ENCODE measurements at regions not wholly inside any gene's neighbourhood (a gene's known extent, or its start where the extent isn't known, plus 50 kb on each side); places are given as distances from the start of the nearest gene placed in this dataset.

- Mint-ChIP-seq H3K36me3 (ENCODE audit: unreplicated experiment) (no peaks in the 10 kb centered on the region), H3K4me1 (ENCODE audit: unreplicated experiment) (no peaks in the 10 kb centered on the region), H3K9me3 (ENCODE audit: unreplicated experiment) (peaks cover 23% of the 10 kb centered on the region), H3K27ac (ENCODE audit: unreplicated experiment) (no peak overlapping the region), H3K27me3 (ENCODE audit: unreplicated experiment) (no peaks in the 10 kb centered on the region), H3K4me3 (ENCODE audit: unreplicated experiment) (no peak overlapping the region)
- DNase-seq (ENCODE audit: extremely low spot score, unreplicated experiment), result no peak
- TF ChIP-seq, protein P1, sequence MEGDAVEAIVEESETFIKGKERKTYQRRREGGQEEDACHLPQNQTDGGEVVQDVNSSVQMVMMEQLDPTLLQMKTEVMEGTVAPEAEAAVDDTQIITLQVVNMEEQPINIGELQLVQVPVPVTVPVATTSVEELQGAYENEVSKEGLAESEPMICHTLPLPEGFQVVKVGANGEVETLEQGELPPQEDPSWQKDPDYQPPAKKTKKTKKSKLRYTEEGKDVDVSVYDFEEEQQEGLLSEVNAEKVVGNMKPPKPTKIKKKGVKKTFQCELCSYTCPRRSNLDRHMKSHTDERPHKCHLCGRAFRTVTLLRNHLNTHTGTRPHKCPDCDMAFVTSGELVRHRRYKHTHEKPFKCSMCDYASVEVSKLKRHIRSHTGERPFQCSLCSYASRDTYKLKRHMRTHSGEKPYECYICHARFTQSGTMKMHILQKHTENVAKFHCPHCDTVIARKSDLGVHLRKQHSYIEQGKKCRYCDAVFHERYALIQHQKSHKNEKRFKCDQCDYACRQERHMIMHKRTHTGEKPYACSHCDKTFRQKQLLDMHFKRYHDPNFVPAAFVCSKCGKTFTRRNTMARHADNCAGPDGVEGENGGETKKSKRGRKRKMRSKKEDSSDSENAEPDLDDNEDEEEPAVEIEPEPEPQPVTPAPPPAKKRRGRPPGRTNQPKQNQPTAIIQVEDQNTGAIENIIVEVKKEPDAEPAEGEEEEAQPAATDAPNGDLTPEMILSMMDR (IDR thresholded peaks at IDR 0.05), result no peak
Observed at GRCh38 chr5:179430193-179431175, 85.2 kb upstream of the ADAMTS2 start.

DNA sequence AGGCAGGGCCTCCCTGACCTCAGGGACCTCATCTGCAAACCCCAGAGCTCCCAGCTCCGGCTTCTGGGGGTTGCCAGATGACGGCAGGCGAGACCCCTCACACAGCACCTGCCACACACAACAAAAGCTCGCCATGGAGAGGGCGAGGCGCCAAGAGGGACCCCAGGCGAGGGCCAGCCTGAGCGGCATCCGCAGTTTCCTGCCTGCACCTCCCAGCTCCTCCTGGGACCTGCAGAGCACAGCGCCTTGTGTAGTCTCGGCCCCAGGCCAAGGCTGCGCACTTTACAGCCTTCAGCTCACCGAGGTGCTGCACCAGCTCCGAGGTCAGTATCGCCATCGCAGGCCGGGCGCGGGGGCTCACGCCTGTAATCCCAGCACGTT is 82.4 kb upstream of the ADAMTS2 start:
- no peaks in the 10 kb centered on the region for H3K36me3 Mint-ChIP-seq (ENCODE audit: unreplicated experiment)
- DNase-seq (ENCODE audit: extremely low spot score, unreplicated experiment), result no peak
- no peak overlapping the region for H3K27ac Mint-ChIP-seq (ENCODE audit: unreplicated experiment)
- TF ChIP-seq, protein P1 (IDR thresholded peaks at IDR 0.05), result no peak
- H3K4me3 Mint-ChIP-seq (ENCODE audit: unreplicated experiment), result no peak overlapping the region
- peaks cover 25% of the 10 kb centered on the region for H3K9me3 Mint-ChIP-seq (ENCODE audit: unreplicated experiment)
- no peaks in the 10 kb centered on the region for H3K27me3 Mint-ChIP-seq (ENCODE audit: unreplicated experiment)
- H3K4me1 Mint-ChIP-seq (ENCODE audit: unreplicated experiment), result no peaks in the 10 kb centered on the region

- TF ChIP-seq, protein P1 (IDR thresholded peaks at IDR 0.05), result no peak
- Mint-ChIP-seq H3K4me1 (ENCODE audit: unreplicated experiment) (no peaks in the 10 kb centered on the region), H3K9me3 (ENCODE audit: unreplicated experiment) (peaks cover 25% of the 10 kb centered on the region), H3K27me3 (ENCODE audit: unreplicated experiment) (no peaks in the 10 kb centered on the region), H3K36me3 (ENCODE audit: unreplicated experiment) (no peaks in the 10 kb centered on the region), H3K27ac (ENCODE audit: unreplicated experiment) (no peak overlapping the region), H3K4me3 (ENCODE audit: unreplicated experiment) (no peak overlapping the region)
- no peak for DNase-seq (ENCODE audit: extremely low spot score, unreplicated experiment)
Observed at GRCh38 chr5:179427032-179427675, 81.9 kb upstream of the ADAMTS2 start.

GRCh38 chr5:179422908-179423481 is 77.7 kb upstream of the ADAMTS2 start:
- TF ChIP-seq, protein P1 (IDR thresholded peaks at IDR 0.05), result no peak
- Mint-ChIP-seq H3K27me3 (ENCODE audit: unreplicated experiment) (no peaks in the 10 kb centered on the region), H3K36me3 (ENCODE audit: unreplicated experiment) (no peaks in the 10 kb centered on the region), H3K27ac (ENCODE audit: unreplicated experiment) (no peak overlapping the region), H3K9me3 (ENCODE audit: unreplicated experiment) (peaks cover 35% of the 10 kb centered on the region), H3K4me1 (ENCODE audit: unreplicated experiment) (no peaks in the 10 kb centered on the region), H3K4me3 (ENCODE audit: unreplicated experiment) (no peak overlapping the region)
- no peak for DNase-seq (ENCODE audit: extremely low spot score, unreplicated experiment)

Data from osteocyte (in vitro differentiated cells).